ENCODE measurements at regions not wholly inside any gene's neighbourhood (a gene's known extent, or its start where the extent isn't known, plus 50 kb on each side); places are given as distances from the start of the nearest gene placed in this dataset.
"Not testable (repeated sequence)": the region's sequence is repeated elsewhere in the genome, so short reads cannot be mapped to it uniquely, and the experiment has no call there.

DNA sequence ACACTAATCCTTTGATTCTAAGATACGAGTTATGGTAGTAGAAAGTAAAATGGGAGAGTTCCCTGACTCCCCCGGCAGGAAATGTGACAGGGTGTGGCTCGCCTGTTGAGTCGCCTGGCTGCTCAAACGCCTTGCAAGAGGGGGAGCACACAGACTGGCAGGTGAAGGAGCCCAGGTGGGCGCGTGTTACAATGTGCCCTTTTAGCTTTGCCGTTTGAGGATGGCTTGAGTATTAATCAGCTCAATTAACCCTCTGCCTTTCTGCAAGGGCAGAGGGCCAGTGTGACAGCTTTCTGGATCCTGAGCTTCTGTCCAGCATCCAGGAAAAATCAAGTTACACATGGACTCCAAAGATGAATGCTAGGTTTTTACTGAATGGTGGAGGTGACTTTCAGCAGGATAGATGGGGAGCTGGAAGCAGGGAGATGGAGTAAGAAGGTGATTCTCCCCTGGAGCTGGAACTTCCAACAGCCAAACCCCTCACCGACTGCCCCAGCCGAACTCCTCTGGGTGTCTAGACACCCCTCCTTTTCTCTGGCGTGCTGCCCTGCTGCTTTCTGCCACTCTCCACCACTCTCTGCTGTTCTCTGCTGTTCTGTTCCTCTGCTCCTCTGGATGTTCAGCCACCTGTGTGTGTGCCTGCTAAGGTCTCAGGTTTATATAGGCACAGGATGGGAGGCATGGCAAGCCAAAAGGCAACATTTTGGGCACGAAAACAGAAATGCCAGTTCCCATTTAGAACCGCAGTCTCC lies 548.8 kb upstream of the KCND2 start:
- no peak overlapping the region for H3K4me3 ChIP-seq (replicated peaks; ENCODE audit: low read depth, low read length)
- TF ChIP-seq, protein P1, sequence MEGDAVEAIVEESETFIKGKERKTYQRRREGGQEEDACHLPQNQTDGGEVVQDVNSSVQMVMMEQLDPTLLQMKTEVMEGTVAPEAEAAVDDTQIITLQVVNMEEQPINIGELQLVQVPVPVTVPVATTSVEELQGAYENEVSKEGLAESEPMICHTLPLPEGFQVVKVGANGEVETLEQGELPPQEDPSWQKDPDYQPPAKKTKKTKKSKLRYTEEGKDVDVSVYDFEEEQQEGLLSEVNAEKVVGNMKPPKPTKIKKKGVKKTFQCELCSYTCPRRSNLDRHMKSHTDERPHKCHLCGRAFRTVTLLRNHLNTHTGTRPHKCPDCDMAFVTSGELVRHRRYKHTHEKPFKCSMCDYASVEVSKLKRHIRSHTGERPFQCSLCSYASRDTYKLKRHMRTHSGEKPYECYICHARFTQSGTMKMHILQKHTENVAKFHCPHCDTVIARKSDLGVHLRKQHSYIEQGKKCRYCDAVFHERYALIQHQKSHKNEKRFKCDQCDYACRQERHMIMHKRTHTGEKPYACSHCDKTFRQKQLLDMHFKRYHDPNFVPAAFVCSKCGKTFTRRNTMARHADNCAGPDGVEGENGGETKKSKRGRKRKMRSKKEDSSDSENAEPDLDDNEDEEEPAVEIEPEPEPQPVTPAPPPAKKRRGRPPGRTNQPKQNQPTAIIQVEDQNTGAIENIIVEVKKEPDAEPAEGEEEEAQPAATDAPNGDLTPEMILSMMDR (IDR thresholded peaks at IDR 0.05; ENCODE audit: low read length, missing control alignments) = no peak
- no peak for DNase-seq (ENCODE audit: low read depth)

DNA sequence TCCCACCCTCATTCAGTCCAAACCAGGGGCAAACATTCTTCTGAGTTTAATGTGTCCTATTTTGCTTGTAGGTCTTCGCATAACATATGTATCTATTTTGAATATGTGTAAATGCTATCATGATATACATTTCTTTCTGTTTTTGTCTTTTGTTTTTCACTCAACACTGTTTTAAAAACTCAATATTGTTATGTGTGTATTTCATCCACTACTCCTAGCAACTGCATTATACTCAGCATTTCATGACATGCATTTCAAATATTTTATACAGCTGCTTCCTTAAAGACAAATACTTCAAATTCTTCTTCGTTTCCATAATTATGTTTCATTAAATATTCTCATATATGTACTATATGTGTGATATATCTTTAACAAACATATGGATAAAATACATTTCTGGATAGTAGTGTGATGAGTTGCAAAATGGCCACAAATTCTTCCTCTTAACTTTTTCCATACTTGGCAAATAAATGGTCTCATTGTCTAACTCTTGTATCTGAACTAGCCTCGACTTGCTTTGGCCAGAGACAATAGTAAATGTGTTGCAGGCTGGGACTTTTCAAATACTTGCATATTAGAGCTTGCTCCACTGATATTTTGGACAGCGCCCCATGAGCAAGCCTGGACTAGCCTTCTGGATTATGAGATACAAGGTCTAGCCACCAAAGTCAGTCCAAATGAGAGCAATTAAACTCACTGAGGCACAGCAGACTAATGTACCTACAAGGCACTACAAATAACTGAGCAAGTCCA lies 539.7 kb upstream of the KCND2 start:
- peak; percentile 50 for DNase-seq (ENCODE audit: low read depth)
- TF ChIP-seq, protein P1 (IDR thresholded peaks at IDR 0.05; ENCODE audit: low read length, missing control alignments) = no peak
- H3K4me3 ChIP-seq (replicated peaks; ENCODE audit: low read depth, low read length) = no peak overlapping the region

DNA sequence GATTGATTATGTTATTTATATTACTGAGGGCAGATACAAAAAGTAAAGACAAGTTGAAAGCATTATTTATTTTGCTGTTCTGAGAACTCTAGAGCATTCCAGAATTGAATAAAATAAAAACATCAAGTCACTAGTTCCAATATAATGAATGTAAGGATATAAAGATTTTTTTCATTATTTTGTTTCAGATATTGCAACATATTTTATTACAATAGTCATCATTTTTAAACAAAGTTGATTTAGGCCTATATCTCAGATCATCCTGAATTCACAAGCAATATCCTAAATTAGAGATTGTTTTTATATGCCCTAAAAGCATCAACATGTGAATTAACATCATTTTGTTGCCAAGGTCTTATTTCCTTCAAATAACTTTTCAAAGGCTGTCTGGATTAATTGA lies 535.6 kb upstream of the KCND2 start:
- TF ChIP-seq, protein P1 (IDR thresholded peaks at IDR 0.05; ENCODE audit: low read length, missing control alignments) = no peak
- no peak overlapping the region for H3K4me3 ChIP-seq (replicated peaks; ENCODE audit: low read depth, low read length)
- no peak for DNase-seq (ENCODE audit: low read depth)

DNA sequence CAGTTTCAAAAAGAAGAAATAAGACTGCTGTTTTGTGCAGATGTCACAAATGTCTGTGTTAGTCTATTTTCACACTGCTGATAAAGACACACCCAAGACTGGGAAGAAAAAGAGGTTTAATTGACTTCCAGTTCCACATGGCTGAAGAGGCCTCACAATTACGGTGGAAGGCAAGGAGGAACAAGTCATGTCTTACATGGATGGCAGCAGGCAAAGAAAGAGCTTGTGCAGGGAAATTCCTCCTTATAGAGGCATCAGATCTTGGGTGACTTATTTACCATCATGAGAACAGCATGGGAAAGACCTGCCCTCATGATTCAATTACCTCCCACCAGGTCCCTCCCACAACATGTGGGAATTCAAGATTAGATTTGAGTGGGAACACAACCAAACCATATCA lies 527.7 kb upstream of the KCND2 start:
- H3K4me3 ChIP-seq (replicated peaks; ENCODE audit: low read depth, low read length); DNase-seq (ENCODE audit: low read depth): not testable (repeated sequence)

DNA sequence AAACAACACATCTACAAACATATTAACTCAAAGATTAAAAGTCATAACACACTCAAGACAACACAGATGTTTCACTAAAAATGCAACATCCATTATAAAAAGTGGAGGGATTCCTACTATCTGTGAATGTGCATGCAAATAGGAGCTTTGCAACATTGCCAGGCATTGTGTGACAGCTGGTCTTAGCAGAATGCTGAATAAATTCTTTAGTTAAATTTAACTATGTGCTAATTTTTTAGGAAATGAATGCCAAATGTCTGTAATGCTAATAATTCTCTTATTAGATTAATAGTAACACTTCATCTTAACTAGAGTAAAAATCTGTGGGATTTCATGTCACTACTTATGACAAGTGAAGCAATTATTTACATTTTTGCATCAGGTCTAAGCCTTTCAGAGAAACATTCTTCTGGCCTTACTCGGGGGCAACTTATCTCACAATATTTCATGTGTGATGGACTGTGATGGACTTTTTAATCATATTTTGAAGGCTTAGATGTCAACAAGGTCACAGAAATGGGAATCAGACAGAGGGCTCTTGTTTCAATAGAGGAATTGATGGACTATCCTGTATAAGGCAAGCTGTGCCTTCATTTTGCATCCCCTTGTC lies 524.6 kb upstream of the KCND2 start:
- H3K4me3 ChIP-seq (replicated peaks; ENCODE audit: low read depth, low read length) = no peak overlapping the region
- no peak for DNase-seq (ENCODE audit: low read depth)
- TF ChIP-seq, protein P1 (IDR thresholded peaks at IDR 0.05; ENCODE audit: low read length, missing control alignments) = no peak

DNA sequence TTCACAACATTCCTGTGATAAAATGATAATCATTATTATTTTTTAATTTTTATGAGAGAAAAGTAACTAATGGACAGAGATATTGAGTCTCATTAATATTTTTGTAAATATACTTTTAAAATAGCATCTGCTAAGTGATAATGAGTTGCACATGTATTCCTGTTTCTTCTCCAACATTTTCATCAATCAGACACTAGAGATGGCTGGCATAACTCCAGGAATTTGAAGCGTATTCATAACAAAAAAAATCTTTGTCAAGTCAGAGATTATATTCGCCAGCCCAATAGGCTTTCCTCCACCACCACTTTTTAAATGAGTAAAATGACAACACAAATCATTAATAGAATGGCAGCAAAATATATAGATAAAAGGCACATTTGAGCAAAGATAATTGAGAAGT lies 524.0 kb upstream of the KCND2 start:
- no peak for DNase-seq (ENCODE audit: low read depth)
- TF ChIP-seq, protein P1 (IDR thresholded peaks at IDR 0.05; ENCODE audit: low read length, missing control alignments) = no peak
- no peak overlapping the region for H3K4me3 ChIP-seq (replicated peaks; ENCODE audit: low read depth, low read length)

DNA sequence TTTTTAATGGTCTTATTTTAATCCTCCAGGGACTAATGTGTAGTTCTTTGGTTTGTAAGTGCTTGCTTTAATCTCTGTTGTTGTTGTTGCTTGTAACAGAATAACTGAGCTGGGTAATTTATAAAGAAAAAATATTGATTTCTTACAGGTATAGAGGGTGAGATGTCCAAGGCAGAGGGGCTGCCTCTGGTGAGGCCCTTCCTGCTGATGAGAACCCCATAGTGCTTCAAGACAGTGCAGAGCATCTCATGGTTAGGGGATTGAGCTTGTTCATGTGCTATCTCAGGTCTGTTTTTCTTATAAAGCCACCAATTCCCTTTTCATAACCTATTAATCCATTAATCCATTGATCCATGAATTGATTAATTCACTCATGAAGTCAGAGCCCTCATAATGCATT lies 516.3 kb upstream of the KCND2 start:
- H3K4me3 ChIP-seq (replicated peaks; ENCODE audit: low read depth, low read length) = no peak overlapping the region
- TF ChIP-seq, protein P1 (IDR thresholded peaks at IDR 0.05; ENCODE audit: low read length, missing control alignments) = no peak
- no peak for DNase-seq (ENCODE audit: low read depth)
